Right lobe of liver (tissue), 6 donors: ENCODE measurements at regions not wholly inside any gene's neighbourhood (a gene's known extent, or its start where the extent isn't known, plus 50 kb on each side); places are given as distances from the start of the nearest gene placed in this dataset.

ENCODE experiments used
- ATAC-seq, 4 donors: fragments of 200-7000 bp; cut with Tn5 transposase; one replicate each; pipeline ENCODE4 v1.9.1; 2020; ENCODE audit warnings: mild to moderate bottlenecking in 4 of 4, moderate library complexity in 4 of 4
- DNase-seq, 3 donors: peaks; one replicate each; pipeline ENCODE4 v3.0.0-alpha.2; 2020
- H3K27ac ChIP-seq, 3 donors: fragments of 200-600 bp; one replicate each; pipeline ENCODE4 v1.8.0; 2022
- H3K27me3 ChIP-seq, 2 donors: fragments of 200-600 bp; one replicate each; pipeline ENCODE4 v1.8.0; 2022
- H3K36me3 ChIP-seq, 4 donors: fragments of 200-600 bp; sonication (generic) in 1 of 4; one replicate each; pipeline versions ENCODE4 v1.5.1 to v1.8.0; 2017 to 2022; ENCODE audit warnings: control low read depth in 1 of 4
- H3K4me1 ChIP-seq, 4 donors: fragments of 200-600 bp; sonication (generic) in 1 of 4; one replicate each; pipeline versions ENCODE4 v1.5.1 to v1.8.0; 2017 to 2022; ENCODE audit warnings: control low read depth in 1 of 4
- H3K4me3 ChIP-seq, 3 donors: fragments of 200-600 bp; one replicate each; pipeline ENCODE4 v1.8.0; 2022
- H3K9me3 ChIP-seq, 4 donors: fragments of 200-600 bp; sonication (generic) in 1 of 4; one replicate each; pipeline versions ENCODE4 v1.5.1 to v1.8.0; 2017 to 2022; ENCODE audit warnings: control low read depth in 1 of 4
- POLR2A ChIP-seq: fragments of 450-650 bp; IDR thresholded peaks from one replicate; pipeline ENCODE4 v1.6.1; 2017; ENCODE audit warnings: antibody characterized with exemption, mild to moderate bottlenecking
- WGBS: methylation state at CpG from one replicate; pipeline ENCODE4 v1.1.6; 2018; ENCODE audit warnings: low coverage, low lambda C conversion rate; ENCODE audit not compliant: insufficient coverage; ENCODE audit errors: missing lambda C conversion rate; 5-methylcytosine and 5-hydroxymethylcytosine counted together
- intact Hi-C, 2 donors: fragments of 100-400 bp; cut with DNase I; formaldehyde crosslinking; loops; one replicate each; pipeline versions ENCODE4 v1.11.2 to v1.14.1; 2022
- TF ChIP-seq, protein P1 (sequence below), 4 donors: fragments of 200-600 bp in 3 of 4; fragments of 450-650 bp in 1 of 4; IDR thresholded peaks; one replicate each; pipeline versions ENCODE4 v1.5.1 to v1.8.0; 2016 to 2022; ENCODE audit warnings: antibody characterized with exemption in 4 of 4, mild to moderate bottlenecking in 2 of 4
- donor health status: DM: no; HTN: yes; CAD: no.
- donor health status: DM: no; HTN: no; CAD: no.
- donor health status: DM: no; HTN: no; CAD: no.
- donor health status: DM: no; HTN: yes; CAD: no.
- donor health status: DM: no; HTN: yes; CAD: no.

DNA sequence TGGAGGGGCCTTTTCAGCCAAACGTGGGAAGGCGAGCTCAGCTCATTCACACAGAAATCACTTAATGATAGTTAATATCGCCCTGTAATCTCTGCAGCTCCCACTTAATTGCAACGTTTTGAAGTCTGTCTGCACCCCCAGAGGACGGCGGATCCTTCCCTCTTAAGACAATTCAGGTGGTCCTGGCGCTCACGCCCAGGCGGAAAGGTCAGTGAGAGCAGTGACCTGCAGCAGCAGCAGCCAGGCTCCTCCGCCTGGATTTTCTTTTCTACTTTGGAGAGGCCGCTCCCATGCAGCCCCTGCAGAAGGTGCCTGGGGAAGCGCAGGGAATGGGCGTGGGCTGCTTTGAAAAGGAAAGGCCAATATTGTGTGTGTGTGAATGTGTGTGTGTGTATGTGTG lies 400.9 kb upstream of the IRX1 start:
- ATAC-seq (no peak), DNase-seq (no peak)
- Histone ChIP-seq H3K27me3 (no peaks in the 10 kb centered on the region), H3K27ac (no peak overlapping the region), H3K4me1 (no peaks in the 10 kb centered on the region), H3K9me3 (no peaks in the 10 kb centered on the region), H3K4me3 (no peak overlapping the region), H3K36me3 (no peaks in the 10 kb centered on the region)
- intact Hi-C loops, result no loop called here
- 31% methylated on average over 10 of the region's 13 CpGs for WGBS
- TF ChIP-seq, protein P1, sequence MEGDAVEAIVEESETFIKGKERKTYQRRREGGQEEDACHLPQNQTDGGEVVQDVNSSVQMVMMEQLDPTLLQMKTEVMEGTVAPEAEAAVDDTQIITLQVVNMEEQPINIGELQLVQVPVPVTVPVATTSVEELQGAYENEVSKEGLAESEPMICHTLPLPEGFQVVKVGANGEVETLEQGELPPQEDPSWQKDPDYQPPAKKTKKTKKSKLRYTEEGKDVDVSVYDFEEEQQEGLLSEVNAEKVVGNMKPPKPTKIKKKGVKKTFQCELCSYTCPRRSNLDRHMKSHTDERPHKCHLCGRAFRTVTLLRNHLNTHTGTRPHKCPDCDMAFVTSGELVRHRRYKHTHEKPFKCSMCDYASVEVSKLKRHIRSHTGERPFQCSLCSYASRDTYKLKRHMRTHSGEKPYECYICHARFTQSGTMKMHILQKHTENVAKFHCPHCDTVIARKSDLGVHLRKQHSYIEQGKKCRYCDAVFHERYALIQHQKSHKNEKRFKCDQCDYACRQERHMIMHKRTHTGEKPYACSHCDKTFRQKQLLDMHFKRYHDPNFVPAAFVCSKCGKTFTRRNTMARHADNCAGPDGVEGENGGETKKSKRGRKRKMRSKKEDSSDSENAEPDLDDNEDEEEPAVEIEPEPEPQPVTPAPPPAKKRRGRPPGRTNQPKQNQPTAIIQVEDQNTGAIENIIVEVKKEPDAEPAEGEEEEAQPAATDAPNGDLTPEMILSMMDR (IDR thresholded peaks at IDR 0.05), result no peak
- TF ChIP-seq POLR2A, result no peak

DNA sequence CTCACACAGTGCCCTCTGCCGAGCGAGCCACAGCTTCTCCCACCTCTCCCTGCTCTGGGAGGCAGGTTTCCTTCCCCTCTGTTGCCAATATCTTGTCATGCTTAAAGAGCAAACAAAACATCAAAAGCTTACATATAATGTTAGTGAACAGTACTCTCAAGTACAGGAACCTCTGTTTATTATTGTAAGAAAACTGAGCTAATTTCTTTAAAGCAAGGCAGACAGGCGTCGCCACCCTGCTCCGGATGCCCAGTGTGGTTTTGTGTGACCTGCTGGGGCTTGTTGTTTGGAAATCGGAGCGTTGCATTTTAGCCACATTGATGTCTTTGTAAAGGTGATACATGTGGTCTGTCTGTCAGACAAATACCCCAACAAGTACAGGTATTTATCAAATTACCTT lies 401.4 kb upstream of the IRX1 start:
- no peak overlapping the region for H3K27ac ChIP-seq
- no peaks in the 10 kb centered on the region for H3K4me1 ChIP-seq
- intact Hi-C loops, result no loop called here
- WGBS, result 34% methylated on average over 7 of the region's 7 CpGs
- H3K4me3 ChIP-seq, result no peak overlapping the region
- H3K27me3 ChIP-seq, result no peaks in the 10 kb centered on the region
- no peak for ATAC-seq
- no peak for TF ChIP-seq POLR2A
- TF ChIP-seq, protein P1 (IDR thresholded peaks at IDR 0.05), result no peak
- no peak for DNase-seq
- H3K36me3 ChIP-seq, result no peaks in the 10 kb centered on the region
- no peaks in the 10 kb centered on the region for H3K9me3 ChIP-seq

DNA sequence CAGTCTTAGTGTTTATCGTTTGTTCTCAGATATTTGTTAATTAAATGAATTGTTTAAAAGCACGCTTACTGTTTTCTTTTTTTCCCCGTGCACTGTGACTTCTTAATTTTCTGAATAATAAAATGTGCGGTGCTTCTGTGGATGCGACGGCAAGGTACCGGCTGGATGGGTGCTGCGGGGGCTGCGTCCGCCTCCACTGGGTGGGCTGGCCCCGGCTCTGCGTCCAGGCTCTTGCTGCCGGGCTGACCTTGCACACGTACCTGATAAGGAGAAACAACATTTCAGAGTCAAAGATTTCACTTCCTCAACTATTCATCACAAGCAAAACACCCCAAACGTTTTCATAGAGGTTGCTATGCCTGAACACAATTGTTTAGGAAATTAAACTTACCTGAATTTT lies 404.0 kb upstream of the IRX1 start:
- no peak for DNase-seq
- ATAC-seq, result no peak
- intact Hi-C loops, result no loop called here
- WGBS, result 22% methylated on average over 10 of the region's 15 CpGs
- Histone ChIP-seq H3K27ac (no peak overlapping the region), H3K27me3 (no peaks in the 10 kb centered on the region), H3K36me3 (no peaks in the 10 kb centered on the region), H3K9me3 (no peaks in the 10 kb centered on the region), H3K4me3 (no peak overlapping the region), H3K4me1 (no peaks in the 10 kb centered on the region)
- TF ChIP-seq POLR2A, result no peak
- TF ChIP-seq, protein P1 (IDR thresholded peaks at IDR 0.05), result no peak

- TF ChIP-seq, protein P1 (IDR thresholded peaks at IDR 0.05), result no peak
- TF ChIP-seq POLR2A, result no peak
- Histone ChIP-seq H3K4me1 (no peaks in the 10 kb centered on the region), H3K36me3 (no peaks in the 10 kb centered on the region), H3K4me3 (no peak overlapping the region), H3K9me3 (no peaks in the 10 kb centered on the region), H3K27me3 (no peaks in the 10 kb centered on the region), H3K27ac (no peak overlapping the region)
- ATAC-seq (no peak), DNase-seq (no peak)
- intact Hi-C loops, result no loop called here
- 56% methylated on average over 9 of the region's 10 CpGs for WGBS
Measured at GRCh38 chr5:3190930-3191329, 404.7 kb upstream of the IRX1 start.

DNA sequence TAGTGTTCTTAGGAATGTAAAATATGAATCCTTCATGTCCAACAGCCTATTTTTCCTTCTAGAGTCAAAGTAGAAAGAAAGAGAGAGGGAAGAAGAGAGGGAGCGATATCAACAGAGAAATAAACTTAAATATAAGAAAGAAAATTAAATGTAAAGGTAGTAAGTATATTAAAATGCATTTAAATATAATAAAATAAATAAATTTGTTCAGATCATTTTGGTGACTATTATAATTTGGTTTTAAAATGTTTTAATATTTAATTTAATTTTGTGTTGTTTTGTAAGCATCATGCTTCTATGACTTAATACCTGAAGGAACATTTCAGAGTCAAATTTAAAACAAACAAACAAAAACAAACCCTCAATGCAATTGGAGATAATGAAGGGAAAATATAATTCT lies 405.2 kb upstream of the IRX1 start:
- no peaks in the 10 kb centered on the region for H3K9me3 ChIP-seq
- no peaks in the 10 kb centered on the region for H3K27me3 ChIP-seq
- no peak overlapping the region for H3K4me3 ChIP-seq
- no peak overlapping the region for H3K27ac ChIP-seq
- DNase-seq, result no peak
- H3K36me3 ChIP-seq, result no peaks in the 10 kb centered on the region
- 0% methylated on average over 1 of the region's 1 CpG for WGBS
- no peaks in the 10 kb centered on the region for H3K4me1 ChIP-seq
- ATAC-seq, result no peak
- TF ChIP-seq, protein P1 (IDR thresholded peaks at IDR 0.05), result no peak
- no peak for TF ChIP-seq POLR2A
- intact Hi-C loops, result no loop called here
